ENCODE measurements at regions not wholly inside any gene's neighbourhood (a gene's known extent, or its start where the extent isn't known, plus 50 kb on each side); places are given as distances from the start of the nearest gene placed in this dataset.
A peak's percentile ranks its signal among the peaks of the same experiment; 100 is the strongest.

DNA sequence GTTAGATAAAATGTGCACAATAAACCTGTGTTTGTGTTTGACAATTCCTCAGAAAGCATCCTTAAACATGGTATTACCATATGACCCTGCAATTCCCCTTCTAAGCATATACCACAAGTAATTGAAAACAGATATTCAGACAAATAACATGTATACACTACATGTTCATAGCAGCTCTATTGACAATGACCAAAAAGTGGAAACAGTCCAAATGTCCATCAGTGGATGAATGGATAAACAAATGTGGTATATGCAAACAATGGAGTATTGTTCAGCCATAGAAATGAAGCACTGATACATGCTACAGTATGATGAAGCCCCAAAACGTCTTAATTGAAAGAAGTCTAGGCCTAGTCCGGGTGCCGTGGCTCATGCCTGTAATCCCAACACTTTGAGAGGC lies 280.1 kb downstream of the OTUD1 start:
- intact Hi-C loops (cut with DNase I), result no loop called here
- TF ChIP-seq, protein P1, sequence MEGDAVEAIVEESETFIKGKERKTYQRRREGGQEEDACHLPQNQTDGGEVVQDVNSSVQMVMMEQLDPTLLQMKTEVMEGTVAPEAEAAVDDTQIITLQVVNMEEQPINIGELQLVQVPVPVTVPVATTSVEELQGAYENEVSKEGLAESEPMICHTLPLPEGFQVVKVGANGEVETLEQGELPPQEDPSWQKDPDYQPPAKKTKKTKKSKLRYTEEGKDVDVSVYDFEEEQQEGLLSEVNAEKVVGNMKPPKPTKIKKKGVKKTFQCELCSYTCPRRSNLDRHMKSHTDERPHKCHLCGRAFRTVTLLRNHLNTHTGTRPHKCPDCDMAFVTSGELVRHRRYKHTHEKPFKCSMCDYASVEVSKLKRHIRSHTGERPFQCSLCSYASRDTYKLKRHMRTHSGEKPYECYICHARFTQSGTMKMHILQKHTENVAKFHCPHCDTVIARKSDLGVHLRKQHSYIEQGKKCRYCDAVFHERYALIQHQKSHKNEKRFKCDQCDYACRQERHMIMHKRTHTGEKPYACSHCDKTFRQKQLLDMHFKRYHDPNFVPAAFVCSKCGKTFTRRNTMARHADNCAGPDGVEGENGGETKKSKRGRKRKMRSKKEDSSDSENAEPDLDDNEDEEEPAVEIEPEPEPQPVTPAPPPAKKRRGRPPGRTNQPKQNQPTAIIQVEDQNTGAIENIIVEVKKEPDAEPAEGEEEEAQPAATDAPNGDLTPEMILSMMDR (IDR thresholded peaks at IDR 0.05), result no peak
- H3K4me3 ChIP-seq, result no peak overlapping the region
- no peaks in the 10 kb centered on the region for H3K9me3 ChIP-seq
- no peaks in the 10 kb centered on the region for H3K36me3 ChIP-seq
- ATAC-seq, result no peak
- no peaks in the 10 kb centered on the region for H3K27me3 ChIP-seq (ENCODE audit: low read depth)
- no peak for DNase-seq
- no peak overlapping the region for H3K27ac ChIP-seq
- no peaks in the 10 kb centered on the region for H3K4me1 ChIP-seq

DNA sequence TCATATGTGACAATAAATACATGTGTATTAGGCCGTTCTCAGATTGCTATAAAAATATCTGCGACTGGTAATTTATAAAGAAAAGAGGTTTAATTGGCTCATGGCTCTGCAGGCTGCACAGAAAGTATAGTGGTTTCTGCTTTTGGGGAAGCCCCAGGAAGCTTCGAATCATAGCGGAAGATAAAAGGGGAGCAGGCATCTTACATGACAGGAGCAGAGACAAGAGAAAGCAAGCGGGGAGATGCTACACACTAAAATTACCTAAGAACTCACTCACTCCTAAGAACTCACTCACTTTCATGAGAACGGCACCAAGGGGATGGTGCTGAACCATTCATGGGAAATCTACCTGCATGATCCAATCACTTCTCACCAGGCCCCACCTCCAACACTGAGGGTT lies 284.9 kb downstream of the OTUD1 start:
- no peak overlapping the region for H3K27ac ChIP-seq
- ATAC-seq (no peak), DNase-seq (no peak)
- intact Hi-C loops (cut with DNase I), result no loop called here
- H3K9me3 ChIP-seq, result no peaks in the 10 kb centered on the region
- no peaks in the 10 kb centered on the region for H3K4me1 ChIP-seq
- no peaks in the 10 kb centered on the region for H3K36me3 ChIP-seq
- no peaks in the 10 kb centered on the region for H3K27me3 ChIP-seq (ENCODE audit: low read depth)
- H3K4me3 ChIP-seq, result no peak overlapping the region
- TF ChIP-seq, protein P1 (IDR thresholded peaks at IDR 0.05), result no peak

DNA sequence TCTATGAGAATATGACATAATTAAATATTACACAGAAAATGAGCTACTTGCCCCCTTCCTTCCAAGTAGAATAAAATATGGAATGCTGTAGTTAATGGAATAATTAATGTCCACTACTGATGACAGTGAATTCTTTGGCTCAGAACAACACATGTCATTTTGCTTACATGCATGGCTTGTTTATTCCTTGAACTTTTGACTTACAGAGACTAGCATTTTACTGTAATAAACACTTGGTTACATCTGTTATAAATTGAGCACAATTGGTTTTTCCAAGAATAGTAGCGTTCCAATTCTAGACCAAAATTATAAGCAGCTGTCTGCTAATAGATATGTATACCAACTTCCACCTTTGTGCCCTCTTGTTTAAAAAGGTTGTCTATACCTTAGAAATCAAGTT lies 286.7 kb downstream of the OTUD1 start:
- DNase-seq, result no peak
- no peaks in the 10 kb centered on the region for H3K9me3 ChIP-seq
- H3K27me3 ChIP-seq (ENCODE audit: low read depth), result no peaks in the 10 kb centered on the region
- no peak for ATAC-seq
- TF ChIP-seq, protein P1 (IDR thresholded peaks at IDR 0.05), result no peak
- H3K36me3 ChIP-seq, result no peaks in the 10 kb centered on the region
- H3K27ac ChIP-seq, result no peak overlapping the region
- no peaks in the 10 kb centered on the region for H3K4me1 ChIP-seq
- intact Hi-C loops (cut with DNase I), result no loop called here
- no peak overlapping the region for H3K4me3 ChIP-seq

DNA sequence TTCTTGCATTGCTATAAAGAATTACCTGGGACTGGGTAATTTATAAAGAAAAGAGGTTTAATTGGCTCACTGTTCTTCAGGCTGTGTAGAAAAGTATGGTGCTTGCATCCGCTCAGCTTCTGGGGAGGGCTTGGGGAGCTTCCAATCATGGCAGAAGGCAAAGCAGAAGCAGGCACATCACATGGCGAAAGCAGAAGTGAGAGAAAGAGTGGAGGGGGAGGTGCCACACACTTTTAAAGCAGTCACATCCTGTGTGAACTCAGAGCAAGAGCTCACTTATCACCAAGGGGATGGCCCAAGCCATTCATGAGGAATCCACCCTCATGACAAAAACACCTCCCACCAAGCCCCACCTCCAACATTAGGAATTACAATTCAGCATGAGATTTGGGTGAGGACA lies 303.5 kb downstream of the OTUD1 start:
- DNase-seq (no peak), ATAC-seq (no peak)
- Histone ChIP-seq H3K27me3 (ENCODE audit: low read depth) (no peaks in the 10 kb centered on the region), H3K4me3 (no peak overlapping the region), H3K27ac (no peak overlapping the region), H3K9me3 (no peaks in the 10 kb centered on the region), H3K36me3 (no peaks in the 10 kb centered on the region), H3K4me1 (no peaks in the 10 kb centered on the region)
- intact Hi-C loops (cut with DNase I), result no loop called here
- TF ChIP-seq, protein P1 (IDR thresholded peaks at IDR 0.05), result no peak

DNA sequence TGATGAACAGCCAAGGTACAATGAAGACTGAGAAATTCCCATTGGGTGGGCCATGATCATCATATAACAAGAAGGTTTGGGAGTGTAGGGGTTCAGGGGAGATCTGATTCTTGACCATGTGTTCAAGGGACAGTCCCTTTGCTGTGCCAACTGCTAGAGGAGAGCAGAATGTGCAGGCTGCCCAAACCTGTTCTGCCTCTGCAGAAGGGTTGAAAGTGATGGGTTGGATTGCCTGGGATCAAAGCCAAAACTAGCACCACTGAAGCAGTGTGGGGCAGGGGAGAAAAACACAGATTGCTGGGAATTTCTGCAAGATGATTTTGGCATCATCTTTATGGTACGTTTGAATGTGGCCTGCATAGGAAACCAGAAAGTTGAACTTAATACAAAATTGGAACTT lies 303.9 kb downstream of the OTUD1 start:
- intact Hi-C loops (cut with DNase I), result no loop called here
- H3K9me3 ChIP-seq, result no peaks in the 10 kb centered on the region
- H3K27me3 ChIP-seq (ENCODE audit: low read depth), result no peaks in the 10 kb centered on the region
- H3K4me1 ChIP-seq, result no peaks in the 10 kb centered on the region
- no peak for DNase-seq
- H3K36me3 ChIP-seq, result no peaks in the 10 kb centered on the region
- TF ChIP-seq, protein P1 (IDR thresholded peaks at IDR 0.05), result no peak
- H3K27ac ChIP-seq, result no peak overlapping the region
- H3K4me3 ChIP-seq, result no peak overlapping the region
- ATAC-seq, result peak; percentile 28 to 45

DNA sequence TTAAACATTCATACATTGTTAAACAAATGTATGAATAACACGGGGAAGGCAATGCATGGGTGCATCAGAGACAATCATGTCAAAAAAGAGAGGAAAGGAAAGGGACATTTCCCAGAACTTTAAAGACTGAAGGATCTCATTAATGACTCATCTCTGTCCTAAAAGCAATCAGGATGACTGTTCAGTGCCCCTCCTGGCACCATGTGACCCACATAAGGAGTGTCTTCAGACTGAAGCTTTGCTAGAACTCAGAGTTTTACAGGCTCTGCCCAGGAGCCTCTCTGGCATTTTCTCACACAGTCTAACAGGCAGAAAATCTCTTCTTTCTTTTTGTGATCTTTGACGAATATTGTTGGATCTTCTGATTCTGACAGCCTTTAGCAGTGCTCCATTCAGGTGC lies 315.3 kb downstream of the OTUD1 start:
- H3K27me3 ChIP-seq (ENCODE audit: low read depth), result no peaks in the 10 kb centered on the region
- TF ChIP-seq, protein P1 (IDR thresholded peaks at IDR 0.05), result no peak
- H3K9me3 ChIP-seq, result no peaks in the 10 kb centered on the region
- no peak overlapping the region for H3K4me3 ChIP-seq
- H3K36me3 ChIP-seq, result no peaks in the 10 kb centered on the region
- DNase-seq, result no peak
- H3K27ac ChIP-seq, result no peak overlapping the region
- intact Hi-C loops (cut with DNase I), result no loop called here
- no peaks in the 10 kb centered on the region for H3K4me1 ChIP-seq
- ATAC-seq, result no peak

All from lower lobe of right lung (tissue), 2 donors.